GM12878 (cell line): ENCODE measurements at regions not wholly inside any gene's neighbourhood (a gene's known extent, or its start where the extent isn't known, plus 50 kb on each side); places are given as distances from the start of the nearest gene placed in this dataset.

Experiments
- ATAC-seq: fragments of 200-7000 bp; cut with Tn5 transposase; 3 replicates; pipeline ENCODE4 v1.9.1; 2020; ENCODE audit warnings: mild to moderate bottlenecking, moderate library complexity
- BruUV-seq: library from RNA; stranded (reverse); fragments of 400-500 nt; replicated peaks from 2 replicates; lab custom pipeline; 2021; lab: Mats Ljungman, UMichigan
- CTCF ChIA-PET: fragments of 300-600 bp; sonication (Branson Sonifier 250); formaldehyde crosslinking; extraction: SDS; loops from one replicate; lab custom pipeline; 2021; ENCODE audit warnings: inconsistent platforms; lab: Yijun Ruan, JAX
- POLR2A ChIA-PET: fragments of 350-600 bp; formaldehyde crosslinking; extraction: SDS; loops from one replicate; lab custom pipeline; 2021; ENCODE audit warnings: inconsistent platforms; lab: Charles Lee
- RAD21 ChIA-PET: fragments of 300-600 bp; sonication (Branson Sonifier 250); formaldehyde crosslinking; loops from one replicate; lab custom pipeline; 2023; ENCODE audit warnings: antibody characterized with exemption; ENCODE audit not compliant: unreplicated experiment; lab: Charles Lee
- SMC1A ChIA-PET: fragments of 300-600 bp; sonication (Branson Sonifier 250); formaldehyde crosslinking; loops from one replicate; lab custom pipeline; 2023; ENCODE audit not compliant: unreplicated experiment, uncharacterized antibody; lab: Charles Lee
- DNase-seq: peaks from one replicate; pipeline ENCODE4 v3.0.0-alpha.2; 2011; ENCODE audit warnings: low read depth, low spot score
- FAIRE-seq: peaks from 3 replicates; lab custom pipeline; 2011; peaks lifted over from hg19 to GRCh38; lab: Jason Lieb, UNC
- H2AFZ ChIP-seq: 2 replicates; pipeline ENCODE4 v1.6.0; 2011; ENCODE audit warnings: low read depth, low read length, control low read depth; ENCODE audit not compliant: control insufficient read depth
- H3K27ac ChIP-seq: 2 replicates; pipeline ENCODE4 v1.5.1; 2011; ENCODE audit warnings: control low read depth; ENCODE audit not compliant: control insufficient read depth, insufficient read depth
- H3K27me3 ChIP-seq, 2 experiments: replicated peaks in 1 of 2; 2 replicates each; pipeline versions ENCODE4 v1.6.0 to v1.6.1; 2011; ENCODE audit warnings: low read length in 1 of 2; ENCODE audit not compliant: control insufficient read depth in 2 of 2, insufficient read depth in 2 of 2
- H3K36me3 ChIP-seq, 2 experiments: 2 replicates each; pipeline ENCODE4 v1.5.1; 2011; ENCODE audit warnings: low read length in 1 of 2; ENCODE audit not compliant: control insufficient read depth in 2 of 2, insufficient read depth in 2 of 2
- H3K4me1 ChIP-seq: 2 replicates; pipeline ENCODE4 v1.6.1; 2011; ENCODE audit warnings: mild to moderate bottlenecking, low read length, moderate library complexity, mixed read lengths; ENCODE audit not compliant: control insufficient read depth, insufficient read depth
- H3K4me2 ChIP-seq: 2 replicates; pipeline ENCODE4 v1.6.0; 2011; ENCODE audit warnings: control low read depth; ENCODE audit not compliant: control insufficient read depth, insufficient read depth
- H3K4me3 ChIP-seq: fragments of 200-600 bp; sonication (generic); 2 replicates; pipeline ENCODE4 v1.5.1; 2016
- H3K79me2 ChIP-seq: 2 replicates; pipeline ENCODE4 v1.6.0; 2011; ENCODE audit warnings: low read length; ENCODE audit not compliant: control insufficient read depth, insufficient read depth
- H3K9ac ChIP-seq: 2 replicates; pipeline ENCODE4 v1.8.0; 2011; ENCODE audit warnings: low read length, control low read depth, mixed read lengths; ENCODE audit not compliant: control insufficient read depth, insufficient read depth
- H3K9me3 ChIP-seq: replicated peaks from 3 replicates; pipeline ENCODE4 v1.5.1; 2011; ENCODE audit warnings: mild to moderate bottlenecking, low read length; ENCODE audit not compliant: control insufficient read depth, insufficient read depth
- H4K20me1 ChIP-seq: 2 replicates; pipeline ENCODE4 v1.6.0; 2011; ENCODE audit not compliant: control insufficient read depth, insufficient read depth
- CHD1 ChIP-seq: IDR thresholded peaks from 2 replicates; pipeline ENCODE4 v1.6.1; 2012; ENCODE audit warnings: low read depth, low read length, improper control_type of control experiment
- EGR1 ChIP-seq, 2 experiments: IDR thresholded peaks; 1 replicate in 1 of 2; 2 replicates in 1 of 2; pipeline ENCODE4 v1.6.1; 2011 to 2012; ENCODE audit warnings: low read depth in 2 of 2, low read length in 2 of 2, borderline replicate concordance in 1 of 2, mild to moderate bottlenecking in 1 of 2, moderate library complexity in 1 of 2
- EP300 ChIP-seq, 2 experiments: fragments of 150-350 bp in 1 of 2; IDR thresholded peaks; 2 replicates each; pipeline ENCODE4 v1.6.1; 2011 to 2012; ENCODE audit warnings: low read depth in 2 of 2, low read length in 2 of 2, borderline replicate concordance in 1 of 2, improper control_type of control experiment in 1 of 2, inconsistent platforms in 1 of 2; ENCODE audit not compliant: control insufficient read depth in 1 of 2
- ESRRA ChIP-seq: IDR thresholded peaks from 2 replicates; pipeline ENCODE4 v1.6.1; 2012; ENCODE audit warnings: mild to moderate bottlenecking, low read length, improper control_type of control experiment
- IKZF2 ChIP-seq, 2 experiments: fragments of 450-650 bp; IDR thresholded peaks; 2 replicates each; pipeline ENCODE4 v1.6.1; 2017; ENCODE audit warnings: mild to moderate bottlenecking in 2 of 2, moderate library complexity in 2 of 2
- IRF4 ChIP-seq: IDR thresholded peaks from 2 replicates; pipeline ENCODE4 v1.6.1; 2011; ENCODE audit warnings: low read depth, low read length
- KAT2A ChIP-seq: conservative IDR thresholded peaks from 2 replicates; pipeline ENCODE4 v1.6.1; 2011; ENCODE audit warnings: low read depth, low read length; ENCODE audit not compliant: control insufficient read depth
- MEF2A ChIP-seq: IDR thresholded peaks from 2 replicates; pipeline ENCODE4 v1.6.1; 2011; ENCODE audit warnings: low read depth, mild to moderate bottlenecking, low read length, moderate library complexity; ENCODE audit not compliant: insufficient read depth
- MTA3 ChIP-seq: IDR thresholded peaks from 2 replicates; pipeline ENCODE4 v1.6.1; 2012; ENCODE audit warnings: low read length, inconsistent platforms, borderline replicate concordance
- TARDBP ChIP-seq: IDR thresholded peaks from 2 replicates; pipeline ENCODE4 v1.6.1; 2016; ENCODE audit warnings: borderline replicate concordance
- WGBS: methylation state at CpG from one replicate; pipeline ENCODE4 v1.1.6; 2016; ENCODE audit warnings: low lambda C conversion rate; ENCODE audit not compliant: insufficient replicate concordance, insufficient coverage; ENCODE audit errors: missing lambda C conversion rate; 5-methylcytosine and 5-hydroxymethylcytosine counted together
- in situ Hi-C: fragments of 300-500 bp; cut with MboI; formaldehyde crosslinking; loops from 9 replicates; pipeline ENCODE4 v1.14.3; 2018; ENCODE audit warnings: mixed read lengths
- intact Hi-C: fragments of 100-400 bp; cut with micrococcal nuclease; formaldehyde crosslinking; loops from one replicate; pipeline ENCODE4 v1.14.2; 2022; ENCODE audit not compliant: unreplicated experiment
- TF ChIP-seq, protein P1 (sequence below): fragments of 450-650 bp; IDR thresholded peaks from 2 replicates; pipeline ENCODE4 v1.6.1; 2017; ENCODE audit warnings: mild to moderate bottlenecking
- TF ChIP-seq, protein P2 (sequence below): fragments of 450-650 bp; formaldehyde crosslinking; IDR thresholded peaks from 2 replicates; pipeline ENCODE4 v1.5.0; 2022; ENCODE audit warnings: mild to moderate bottlenecking, missing genetic modification characterization
- TF ChIP-seq, protein P3 (sequence below): fragments of 450-650 bp; conservative IDR thresholded peaks from 2 replicates; pipeline ENCODE4 v1.6.1; 2017; ENCODE audit warnings: mild to moderate bottlenecking, moderate library complexity
- TF ChIP-seq, protein P4 (sequence below): fragments of 150-350 bp; IDR thresholded peaks from 2 replicates; pipeline ENCODE4 v1.6.1; 2014; ENCODE audit warnings: mild to moderate bottlenecking, low read depth, low read length

DNA sequence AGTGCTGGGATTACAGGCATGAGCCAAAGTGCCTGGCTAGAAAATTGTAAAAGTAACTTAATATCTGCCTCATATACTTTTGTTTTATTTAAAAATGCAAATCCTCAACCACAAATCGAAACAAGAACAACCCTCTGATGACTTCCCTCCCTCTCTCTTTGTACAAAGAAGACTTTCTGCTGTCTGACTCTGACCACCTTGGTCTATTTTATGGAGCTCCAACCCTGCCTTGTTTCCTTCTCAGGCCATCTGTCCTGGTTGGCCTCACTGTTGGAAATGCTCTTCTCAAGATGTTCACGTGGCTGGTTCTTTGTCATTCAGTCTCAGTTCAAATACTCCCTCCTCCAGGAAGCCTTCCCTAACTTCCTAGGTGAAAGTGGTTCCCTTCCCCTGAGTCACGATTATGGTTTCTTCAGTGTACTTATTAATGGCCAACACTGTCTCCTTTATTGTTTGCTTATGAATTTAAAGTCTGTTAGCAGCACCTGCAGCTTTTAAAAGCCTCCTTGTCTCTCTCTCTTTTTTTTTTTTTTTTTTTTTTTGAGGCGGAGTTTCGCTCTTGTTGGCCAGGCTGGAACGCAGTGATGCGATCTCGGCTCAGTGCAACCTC, 151.5 kb upstream of the SALL4 start:
- intact Hi-C loops, result no loop called here
- Histone ChIP-seq H4K20me1 (no peaks in the 10 kb centered on the region), H3K27ac (no peak overlapping the region), H3K27me3 (no peaks in the 10 kb centered on the region), H3K79me2 (no peaks in the 10 kb centered on the region), H3K4me3 (no peak overlapping the region), H2AFZ (no peak overlapping the region), H3K4me1 (no peaks in the 10 kb centered on the region), H3K9me3 (no peaks in the 10 kb centered on the region), H3K36me3 (no peaks in the 10 kb centered on the region), H3K4me2 (no peak overlapping the region), H3K9ac (no peak overlapping the region)
- SMC1A ChIA-PET, result no interaction called here
- in situ Hi-C loops, result no loop called here
- ATAC-seq, result no peak
- CTCF ChIA-PET, result no interaction called here
- 2% methylated on average over 3 of the region's 8 CpGs for WGBS
- RAD21 ChIA-PET, result no interaction called here
- POLR2A ChIA-PET, result interaction anchor here (0.6 to 0.7 kb wide), 2 partner anchors 400 to 1970 kb away, joined by 3 read pairs; no protein-coding TSS in a partner anchor
- no peak for DNase-seq
- BruUV-seq, result no TSS peak
- no peak for FAIRE-seq
- TF ChIP-seq EP300 (IDR thresholded peaks at IDR 0.05; ENCODE audit: borderline replicate concordance in 1 of 2, control insufficient read depth in 1 of 2, low read depth in 2 of 2, low read length in 2 of 2), result no peak
- TF ChIP-seq CHD1, result no peak
- TF ChIP-seq, protein P1, sequence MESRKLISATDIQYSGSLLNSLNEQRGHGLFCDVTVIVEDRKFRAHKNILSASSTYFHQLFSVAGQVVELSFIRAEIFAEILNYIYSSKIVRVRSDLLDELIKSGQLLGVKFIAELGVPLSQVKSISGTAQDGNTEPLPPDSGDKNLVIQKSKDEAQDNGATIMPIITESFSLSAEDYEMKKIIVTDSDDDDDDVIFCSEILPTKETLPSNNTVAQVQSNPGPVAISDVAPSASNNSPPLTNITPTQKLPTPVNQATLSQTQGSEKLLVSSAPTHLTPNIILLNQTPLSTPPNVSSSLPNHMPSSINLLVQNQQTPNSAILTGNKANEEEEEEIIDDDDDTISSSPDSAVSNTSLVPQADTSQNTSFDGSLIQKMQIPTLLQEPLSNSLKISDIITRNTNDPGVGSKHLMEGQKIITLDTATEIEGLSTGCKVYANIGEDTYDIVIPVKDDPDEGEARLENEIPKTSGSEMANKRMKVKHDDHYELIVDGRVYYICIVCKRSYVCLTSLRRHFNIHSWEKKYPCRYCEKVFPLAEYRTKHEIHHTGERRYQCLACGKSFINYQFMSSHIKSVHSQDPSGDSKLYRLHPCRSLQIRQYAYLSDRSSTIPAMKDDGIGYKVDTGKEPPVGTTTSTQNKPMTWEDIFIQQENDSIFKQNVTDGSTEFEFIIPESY, result no peak
- TF ChIP-seq, protein P2, sequence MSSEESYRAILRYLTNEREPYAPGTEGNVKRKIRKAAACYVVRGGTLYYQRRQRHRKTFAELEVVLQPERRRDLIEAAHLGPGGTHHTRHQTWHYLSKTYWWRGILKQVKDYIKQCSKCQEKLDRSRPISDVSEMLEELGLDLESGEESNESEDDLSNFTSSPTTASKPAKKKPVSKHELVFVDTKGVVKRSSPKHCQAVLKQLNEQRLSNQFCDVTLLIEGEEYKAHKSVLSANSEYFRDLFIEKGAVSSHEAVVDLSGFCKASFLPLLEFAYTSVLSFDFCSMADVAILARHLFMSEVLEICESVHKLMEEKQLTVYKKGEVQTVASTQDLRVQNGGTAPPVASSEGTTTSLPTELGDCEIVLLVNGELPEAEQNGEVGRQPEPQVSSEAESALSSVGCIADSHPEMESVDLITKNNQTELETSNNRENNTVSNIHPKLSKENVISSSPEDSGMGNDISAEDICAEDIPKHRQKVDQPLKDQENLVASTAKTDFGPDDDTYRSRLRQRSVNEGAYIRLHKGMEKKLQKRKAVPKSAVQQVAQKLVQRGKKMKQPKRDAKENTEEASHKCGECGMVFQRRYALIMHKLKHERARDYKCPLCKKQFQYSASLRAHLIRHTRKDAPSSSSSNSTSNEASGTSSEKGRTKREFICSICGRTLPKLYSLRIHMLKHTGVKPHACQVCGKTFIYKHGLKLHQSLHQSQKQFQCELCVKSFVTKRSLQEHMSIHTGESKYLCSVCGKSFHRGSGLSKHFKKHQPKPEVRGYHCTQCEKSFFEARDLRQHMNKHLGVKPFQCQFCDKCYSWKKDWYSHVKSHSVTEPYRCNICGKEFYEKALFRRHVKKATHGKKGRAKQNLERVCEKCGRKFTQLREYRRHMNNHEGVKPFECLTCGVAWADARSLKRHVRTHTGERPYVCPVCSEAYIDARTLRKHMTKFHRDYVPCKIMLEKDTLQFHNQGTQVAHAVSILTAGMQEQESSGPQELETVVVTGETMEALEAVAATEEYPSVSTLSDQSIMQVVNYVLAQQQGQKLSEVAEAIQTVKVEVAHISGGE, result no peak
- no peak for TF ChIP-seq IKZF2 (IDR thresholded peaks at IDR 0.05)
- no peak for TF ChIP-seq IRF4
- no peak for TF ChIP-seq TARDBP
- no peak for TF ChIP-seq KAT2A
- no peak for TF ChIP-seq MEF2A
- no peak for TF ChIP-seq MTA3
- TF ChIP-seq, protein P3, sequence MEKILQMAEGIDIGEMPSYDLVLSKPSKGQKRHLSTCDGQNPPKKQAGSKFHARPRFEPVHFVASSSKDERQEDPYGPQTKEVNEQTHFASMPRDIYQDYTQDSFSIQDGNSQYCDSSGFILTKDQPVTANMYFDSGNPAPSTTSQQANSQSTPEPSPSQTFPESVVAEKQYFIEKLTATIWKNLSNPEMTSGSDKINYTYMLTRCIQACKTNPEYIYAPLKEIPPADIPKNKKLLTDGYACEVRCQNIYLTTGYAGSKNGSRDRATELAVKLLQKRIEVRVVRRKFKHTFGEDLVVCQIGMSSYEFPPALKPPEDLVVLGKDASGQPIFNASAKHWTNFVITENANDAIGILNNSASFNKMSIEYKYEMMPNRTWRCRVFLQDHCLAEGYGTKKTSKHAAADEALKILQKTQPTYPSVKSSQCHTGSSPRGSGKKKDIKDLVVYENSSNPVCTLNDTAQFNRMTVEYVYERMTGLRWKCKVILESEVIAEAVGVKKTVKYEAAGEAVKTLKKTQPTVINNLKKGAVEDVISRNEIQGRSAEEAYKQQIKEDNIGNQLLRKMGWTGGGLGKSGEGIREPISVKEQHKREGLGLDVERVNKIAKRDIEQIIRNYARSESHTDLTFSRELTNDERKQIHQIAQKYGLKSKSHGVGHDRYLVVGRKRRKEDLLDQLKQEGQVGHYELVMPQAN, result no peak
- no peak for TF ChIP-seq EGR1 (IDR thresholded peaks at IDR 0.05; ENCODE audit: borderline replicate concordance in 1 of 2, low read depth in 2 of 2, low read length in 2 of 2)
- TF ChIP-seq ESRRA, result no peak
- TF ChIP-seq, protein P4, sequence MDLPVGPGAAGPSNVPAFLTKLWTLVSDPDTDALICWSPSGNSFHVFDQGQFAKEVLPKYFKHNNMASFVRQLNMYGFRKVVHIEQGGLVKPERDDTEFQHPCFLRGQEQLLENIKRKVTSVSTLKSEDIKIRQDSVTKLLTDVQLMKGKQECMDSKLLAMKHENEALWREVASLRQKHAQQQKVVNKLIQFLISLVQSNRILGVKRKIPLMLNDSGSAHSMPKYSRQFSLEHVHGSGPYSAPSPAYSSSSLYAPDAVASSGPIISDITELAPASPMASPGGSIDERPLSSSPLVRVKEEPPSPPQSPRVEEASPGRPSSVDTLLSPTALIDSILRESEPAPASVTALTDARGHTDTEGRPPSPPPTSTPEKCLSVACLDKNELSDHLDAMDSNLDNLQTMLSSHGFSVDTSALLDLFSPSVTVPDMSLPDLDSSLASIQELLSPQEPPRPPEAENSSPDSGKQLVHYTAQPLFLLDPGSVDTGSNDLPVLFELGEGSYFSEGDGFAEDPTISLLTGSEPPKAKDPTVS, result no peak
